Testis (tissue), 2 donors: ENCODE measurements at regions not wholly inside any gene's neighbourhood (a gene's known extent, or its start where the extent isn't known, plus 50 kb on each side); places are given as distances from the start of the nearest gene placed in this dataset.

Experiments
- DNase-seq: peaks from one replicate; pipeline ENCODE4 v3.0.0-alpha.2; 2019
- H3K27ac ChIP-seq, 2 donors: fragments of 200-600 bp; sonication (generic); one replicate each; pipeline ENCODE4 v1.5.1; 2019
- H3K27me3 ChIP-seq: fragments of 200-600 bp; sonication (generic); one replicate; pipeline ENCODE4 v1.5.1; 2019
- H3K36me3 ChIP-seq: fragments of 200-600 bp; sonication (generic); one replicate; pipeline ENCODE4 v1.5.1; 2017; ENCODE audit warnings: low read depth; ENCODE audit errors: missing control alignments
- H3K4me1 ChIP-seq: fragments of 200-600 bp; sonication (generic); one replicate; pipeline ENCODE4 v1.5.1; 2019
- H3K4me3 ChIP-seq, 2 donors: fragments of 200-600 bp; sonication (generic); one replicate each; pipeline ENCODE4 v1.5.1; 2017 to 2019
- H3K9me3 ChIP-seq: fragments of 200-600 bp; sonication (generic); one replicate; pipeline ENCODE4 v1.5.1; 2017
- CTCF ChIP-seq, 3 experiments: fragments of 450-650 bp in 2 of 3; fragments of 200-600 bp in 1 of 3; sonication (generic) in 1 of 3; IDR thresholded peaks; one replicate each; pipeline ENCODE4 v1.5.1; 2016 to 2019; ENCODE audit warnings: antibody characterized with exemption in 3 of 3, mild to moderate bottlenecking in 2 of 3, moderate library complexity in 1 of 3
- POLR2A ChIP-seq: fragments of 450-650 bp; IDR thresholded peaks from one replicate; pipeline ENCODE4 v1.6.1; 2017; ENCODE audit warnings: antibody characterized with exemption, mild to moderate bottlenecking, moderate library complexity
- WGBS, 2 donors: methylation state at CpG; one replicate each; pipeline ENCODE4 v1.1.5; 2018; 5-methylcytosine and 5-hydroxymethylcytosine counted together
- intact Hi-C: fragments of 100-400 bp; cut with DNase I; formaldehyde crosslinking; loops from one replicate; pipeline ENCODE4 v1.15.1; 2023; ENCODE audit warnings: low total_unique reads

GRCh38 chr4:91935217-91935616 is 368.5 kb upstream of the GRID2 start:
- 90% methylated on average over 6 of the region's 6 CpGs for WGBS, 2 donors
- TF ChIP-seq POLR2A, result no peak
- TF ChIP-seq CTCF (IDR thresholded peaks at IDR 0.05), result no peak
- no peaks in the 10 kb centered on the region for H3K9me3 ChIP-seq
- H3K4me3 ChIP-seq, result no peak overlapping the region
- intact Hi-C loops, result no loop called here
- no peaks in the 10 kb centered on the region for H3K36me3 ChIP-seq
- H3K27me3 ChIP-seq, result no peaks in the 10 kb centered on the region
- no peaks in the 10 kb centered on the region for H3K4me1 ChIP-seq
- H3K27ac ChIP-seq, result no peak overlapping the region
- DNase-seq, result no peak

- H3K9me3 ChIP-seq, result no peaks in the 10 kb centered on the region
- intact Hi-C loops, result no loop called here
- H3K36me3 ChIP-seq, result no peaks in the 10 kb centered on the region
- H3K4me3 ChIP-seq, result no peak overlapping the region
- no peaks in the 10 kb centered on the region for H3K4me1 ChIP-seq
- peak; percentile 32 for DNase-seq
- TF ChIP-seq POLR2A (no peak), CTCF (IDR thresholded peaks at IDR 0.05) (no peak)
- H3K27me3 ChIP-seq, result no peaks in the 10 kb centered on the region
- no peak overlapping the region for H3K27ac ChIP-seq
- 16 to 23% methylated on average over 3 of the region's 3 CpGs for WGBS, 2 donors
Measured at GRCh38 chr4:91936311-91936710, 367.5 kb upstream of the GRID2 start.

GRCh38 chr4:91957963-91958362 is 345.8 kb upstream of the GRID2 start:
- no peaks in the 10 kb centered on the region for H3K36me3 ChIP-seq
- WGBS, 2 donors, result 84 to 92% methylated on average over 2 of the region's 2 CpGs
- no peak overlapping the region for H3K4me3 ChIP-seq
- TF ChIP-seq CTCF (IDR thresholded peaks at IDR 0.05), result no peak
- no peak for TF ChIP-seq POLR2A
- H3K4me1 ChIP-seq, result no peaks in the 10 kb centered on the region
- no peaks in the 10 kb centered on the region for H3K9me3 ChIP-seq
- intact Hi-C loops, result no loop called here
- no peak for DNase-seq
- no peaks in the 10 kb centered on the region for H3K27me3 ChIP-seq
- H3K27ac ChIP-seq, result no peak overlapping the region

DNA sequence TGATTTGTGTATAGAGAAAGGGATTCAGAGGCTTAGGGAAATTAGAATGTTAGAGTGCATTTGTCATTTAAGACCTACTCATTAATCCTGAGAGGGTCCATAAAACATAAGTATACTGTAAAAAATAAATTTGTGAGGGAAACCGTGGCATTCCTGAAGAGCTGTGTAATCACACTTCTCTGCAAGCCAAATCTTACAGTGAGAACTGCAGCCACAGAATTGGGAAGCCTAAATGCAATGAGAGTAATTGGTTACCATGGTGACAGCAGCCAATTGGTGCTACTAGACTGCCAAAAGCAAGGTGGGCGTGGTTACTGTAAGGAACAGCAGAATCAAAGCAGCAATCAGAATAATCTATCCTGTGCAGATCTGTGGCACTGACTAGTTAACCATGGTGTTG is 345.2 kb upstream of the GRID2 start:
- 47 to 52% methylated on average over 2 of the region's 2 CpGs for WGBS, 2 donors
- H3K9me3 ChIP-seq, result no peaks in the 10 kb centered on the region
- H3K4me3 ChIP-seq, result no peak overlapping the region
- intact Hi-C loops, result no loop called here
- no peaks in the 10 kb centered on the region for H3K4me1 ChIP-seq
- H3K36me3 ChIP-seq, result no peaks in the 10 kb centered on the region
- H3K27ac ChIP-seq, result no peak overlapping the region
- no peak for TF ChIP-seq CTCF (IDR thresholded peaks at IDR 0.05)
- no peak for TF ChIP-seq POLR2A
- no peaks in the 10 kb centered on the region for H3K27me3 ChIP-seq
- no peak for DNase-seq

GRCh38 chr4:91961504-91961903 is 342.3 kb upstream of the GRID2 start:
- Histone ChIP-seq H3K4me1 (no peaks in the 10 kb centered on the region), H3K27ac (no peak overlapping the region), H3K4me3 (no peak overlapping the region), H3K27me3 (no peaks in the 10 kb centered on the region), H3K36me3 (no peaks in the 10 kb centered on the region), H3K9me3 (no peaks in the 10 kb centered on the region)
- no peak for TF ChIP-seq CTCF (IDR thresholded peaks at IDR 0.05)
- TF ChIP-seq POLR2A, result no peak
- DNase-seq, result no peak
- intact Hi-C loops, result no loop called here
